ENCODE measurements at regions not wholly inside any gene's neighbourhood (a gene's known extent, or its start where the extent isn't known, plus 50 kb on each side); places are given as distances from the start of the nearest gene placed in this dataset.
"Not testable (repeated sequence)": the region's sequence is repeated elsewhere in the genome, so short reads cannot be mapped to it uniquely, and the experiment has no call there.

GRCh38 chr6:164756723-164757122, 552.7 kb downstream of the C6orf118 start:
- no peak overlapping the region for H3K4me3 ChIP-seq (ENCODE audit: insufficient read depth, low read depth, low read length)
- no peaks in the 10 kb centered on the region for H3K27me3 ChIP-seq (ENCODE audit: control insufficient read depth, insufficient read depth, low read length, poor library complexity, severe bottlenecking)
- 87 to 89% methylated on average over 8 of the region's 8 CpGs for WGBS, 2 experiments
- no peak overlapping the region for H3K27ac ChIP-seq (ENCODE audit: insufficient read depth, low read depth, low read length, poor library complexity, severe bottlenecking)
- H3K4me1 ChIP-seq (ENCODE audit: control insufficient read depth, insufficient read depth, low read length), result no peaks in the 10 kb centered on the region
- no peaks in the 10 kb centered on the region for H3K9me3 ChIP-seq (ENCODE audit: control insufficient read depth, low read length)
- H3K36me3 ChIP-seq (ENCODE audit: control insufficient read depth, insufficient read depth, low read length), result no peaks in the 10 kb centered on the region

DNA sequence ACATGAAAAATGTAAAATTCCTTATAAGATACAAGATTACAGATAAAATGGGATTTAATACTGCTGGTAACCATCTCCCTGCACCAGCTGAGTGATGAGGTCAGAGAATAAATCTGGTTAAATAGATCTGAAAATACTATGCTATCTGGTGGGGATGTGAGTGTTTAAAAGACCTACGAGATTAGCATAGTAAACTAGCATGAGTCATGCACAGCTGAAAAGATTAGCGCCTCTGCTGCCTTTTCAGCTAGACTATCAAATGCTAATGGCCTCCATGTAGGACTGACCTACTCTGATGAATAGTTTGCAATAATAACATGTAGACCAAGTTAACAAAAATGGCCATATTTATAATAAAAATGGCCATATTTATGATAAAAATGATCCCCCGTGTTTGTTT, 553.3 kb downstream of the C6orf118 start:
- no peak overlapping the region for H3K4me3 ChIP-seq (ENCODE audit: insufficient read depth, low read depth, low read length)
- H3K27me3 ChIP-seq (ENCODE audit: control insufficient read depth, insufficient read depth, low read length, poor library complexity, severe bottlenecking), result no peaks in the 10 kb centered on the region
- WGBS, 2 experiments, result 76 to 78% methylated on average over 2 to 3 of the region's 3 CpGs
- H3K27ac ChIP-seq (ENCODE audit: insufficient read depth, low read depth, low read length, poor library complexity, severe bottlenecking), result no peak overlapping the region
- H3K9me3 ChIP-seq (ENCODE audit: control insufficient read depth, low read length), result no peaks in the 10 kb centered on the region
- no peaks in the 10 kb centered on the region for H3K36me3 ChIP-seq (ENCODE audit: control insufficient read depth, insufficient read depth, low read length)
- H3K4me1 ChIP-seq (ENCODE audit: control insufficient read depth, insufficient read depth, low read length), result no peaks in the 10 kb centered on the region

GRCh38 chr6:164753517-164753916, 555.9 kb downstream of the C6orf118 start:
- no peak overlapping the region for H3K27ac ChIP-seq (ENCODE audit: insufficient read depth, low read depth, low read length, poor library complexity, severe bottlenecking)
- no peak overlapping the region for H3K4me3 ChIP-seq (ENCODE audit: insufficient read depth, low read depth, low read length)
- no peaks in the 10 kb centered on the region for H3K36me3 ChIP-seq (ENCODE audit: control insufficient read depth, insufficient read depth, low read length)
- H3K9me3 ChIP-seq (ENCODE audit: control insufficient read depth, low read length), result no peaks in the 10 kb centered on the region
- no peaks in the 10 kb centered on the region for H3K4me1 ChIP-seq (ENCODE audit: control insufficient read depth, insufficient read depth, low read length)
- H3K27me3 ChIP-seq (ENCODE audit: control insufficient read depth, insufficient read depth, low read length, poor library complexity, severe bottlenecking), result no peaks in the 10 kb centered on the region

DNA sequence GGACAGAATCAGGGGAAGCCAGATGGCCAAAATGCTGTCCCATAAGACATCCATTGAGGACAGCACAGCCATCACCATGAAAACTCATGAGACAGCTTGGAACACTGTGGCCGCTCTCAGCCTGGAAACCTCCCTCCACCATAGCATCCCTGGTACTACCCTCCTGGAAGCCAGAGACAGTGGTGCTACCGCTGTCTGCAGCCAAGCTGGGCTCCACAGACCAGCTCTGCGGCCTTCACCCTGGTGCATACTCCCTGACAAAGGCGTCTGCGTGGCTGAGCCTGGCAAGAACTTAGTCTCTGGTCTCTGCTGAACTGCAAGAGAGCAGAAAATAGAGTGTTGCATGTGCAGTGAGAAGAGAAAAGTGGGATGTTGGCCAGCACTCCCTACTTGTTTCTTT, 558.0 kb downstream of the C6orf118 start:
- H3K27ac ChIP-seq (ENCODE audit: insufficient read depth, low read depth, low read length, poor library complexity, severe bottlenecking), result no peak overlapping the region
- H3K36me3 ChIP-seq (ENCODE audit: control insufficient read depth, insufficient read depth, low read length), result no peaks in the 10 kb centered on the region
- H3K9me3 ChIP-seq (ENCODE audit: control insufficient read depth, low read length), result no peaks in the 10 kb centered on the region
- no peaks in the 10 kb centered on the region for H3K27me3 ChIP-seq (ENCODE audit: control insufficient read depth, insufficient read depth, low read length, poor library complexity, severe bottlenecking)
- no peaks in the 10 kb centered on the region for H3K4me1 ChIP-seq (ENCODE audit: control insufficient read depth, insufficient read depth, low read length)
- H3K4me3 ChIP-seq (ENCODE audit: insufficient read depth, low read depth, low read length), result no peak overlapping the region
- 88 to 94% methylated on average over 5 of the region's 5 CpGs for whole genome bisulfite sequencing, 2 experiments

DNA sequence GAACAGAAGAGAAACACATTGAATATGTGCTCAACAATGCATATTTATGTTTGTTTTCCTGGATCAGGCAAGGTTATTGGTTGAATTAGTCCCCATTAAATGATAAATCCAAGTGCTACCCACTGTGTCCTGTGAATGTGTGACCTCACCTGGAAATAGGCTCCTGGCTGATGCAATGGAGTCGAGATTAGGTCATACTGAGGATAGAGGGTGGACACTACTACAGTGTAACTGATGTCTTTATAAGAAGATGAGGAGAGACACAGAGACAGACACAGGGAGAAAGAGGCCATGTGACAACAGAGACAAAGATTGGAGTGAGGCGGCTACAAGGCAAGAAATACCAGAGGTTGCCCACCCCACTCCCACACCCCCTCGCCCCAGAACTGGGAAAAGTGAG, 559.3 kb downstream of the C6orf118 start:
- Histone ChIP-seq H3K36me3 (ENCODE audit: control insufficient read depth, insufficient read depth, low read length) (no peaks in the 10 kb centered on the region), H3K27ac (ENCODE audit: insufficient read depth, low read depth, low read length, poor library complexity, severe bottlenecking) (no peak overlapping the region), H3K27me3 (ENCODE audit: control insufficient read depth, insufficient read depth, low read length, poor library complexity, severe bottlenecking) (no peaks in the 10 kb centered on the region), H3K4me3 (ENCODE audit: insufficient read depth, low read depth, low read length) (no peak overlapping the region), H3K9me3 (ENCODE audit: control insufficient read depth, low read length) (no peaks in the 10 kb centered on the region), H3K4me1 (ENCODE audit: control insufficient read depth, insufficient read depth, low read length) (no peaks in the 10 kb centered on the region)
- 91 to 98% methylated on average over 3 of the region's 3 CpGs for WGBS, 2 experiments

GRCh38 chr6:164749221-164750064, 560.0 kb downstream of the C6orf118 start:
- Histone ChIP-seq H3K9me3 (ENCODE audit: control insufficient read depth, low read length) (no peaks in the 10 kb centered on the region), H3K27me3 (ENCODE audit: control insufficient read depth, insufficient read depth, low read length, poor library complexity, severe bottlenecking) (no peaks in the 10 kb centered on the region), H3K4me3 (ENCODE audit: insufficient read depth, low read depth, low read length) (no peak overlapping the region), H3K27ac (ENCODE audit: insufficient read depth, low read depth, low read length, poor library complexity, severe bottlenecking) (no peak overlapping the region), H3K36me3 (ENCODE audit: control insufficient read depth, insufficient read depth, low read length) (no peaks in the 10 kb centered on the region), H3K4me1 (ENCODE audit: control insufficient read depth, insufficient read depth, low read length) (no peaks in the 10 kb centered on the region)
- 90 to 91% methylated on average over 9 of the region's 9 CpGs for WGBS, 2 experiments

DNA sequence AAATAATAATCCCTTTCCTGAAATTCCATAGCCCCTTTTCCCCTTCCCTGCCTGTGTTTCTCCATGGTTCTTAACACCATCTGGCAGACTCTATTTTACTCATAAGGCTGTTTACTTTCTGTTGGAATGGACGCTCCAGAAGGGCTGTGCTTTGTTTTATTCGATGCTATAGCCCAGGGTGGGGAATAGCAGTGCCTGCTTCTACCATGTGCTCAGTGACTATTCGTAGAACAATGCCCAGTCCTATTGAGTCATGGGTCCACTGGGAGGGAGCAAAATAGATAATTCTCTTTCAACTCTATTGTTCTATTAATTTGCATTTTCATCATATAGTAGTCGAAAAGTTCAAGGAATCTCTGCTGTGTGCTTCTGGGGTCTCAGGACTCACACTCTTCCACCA, 565.1 kb downstream of the C6orf118 start:
- WGBS, 2 experiments, result 95 to 97% methylated on average over 4 of the region's 4 CpGs

GRCh38 chr6:164741938-164742451, 567.4 kb downstream of the C6orf118 start:
- Histone ChIP-seq H3K36me3 (ENCODE audit: control insufficient read depth, insufficient read depth, low read length) (no peaks in the 10 kb centered on the region), H3K27ac (ENCODE audit: insufficient read depth, low read depth, low read length, poor library complexity, severe bottlenecking) (no peak overlapping the region), H3K27me3 (ENCODE audit: control insufficient read depth, insufficient read depth, low read length, poor library complexity, severe bottlenecking) (no peaks in the 10 kb centered on the region), H3K4me1 (ENCODE audit: control insufficient read depth, insufficient read depth, low read length) (no peaks in the 10 kb centered on the region), H3K4me3 (ENCODE audit: insufficient read depth, low read depth, low read length) (no peak overlapping the region), H3K9me3 (ENCODE audit: control insufficient read depth, low read length) (no peaks in the 10 kb centered on the region)
- 83 to 90% methylated on average over 3 of the region's 3 CpGs for WGBS, 2 experiments

More for the DNA sequence above, 565.1 kb downstream of the C6orf118 start:
- Histone ChIP-seq H3K27me3 (ENCODE audit: control insufficient read depth, insufficient read depth, low read length, poor library complexity, severe bottlenecking) (no peaks in the 10 kb centered on the region), H3K9me3 (ENCODE audit: control insufficient read depth, low read length) (no peaks in the 10 kb centered on the region), H3K36me3 (ENCODE audit: control insufficient read depth, insufficient read depth, low read length) (no peaks in the 10 kb centered on the region), H3K4me1 (ENCODE audit: control insufficient read depth, insufficient read depth, low read length) (no peaks in the 10 kb centered on the region), H3K4me3 (ENCODE audit: insufficient read depth, low read depth, low read length) (no peak overlapping the region), H3K27ac (ENCODE audit: insufficient read depth, low read depth, low read length, poor library complexity, severe bottlenecking) (no peak overlapping the region)

- not testable (repeated sequence) for H3K36me3 ChIP-seq (ENCODE audit: control insufficient read depth, insufficient read depth, low read length); H3K9me3 ChIP-seq (ENCODE audit: control insufficient read depth, low read length); H3K27ac ChIP-seq (ENCODE audit: insufficient read depth, low read depth, low read length, poor library complexity, severe bottlenecking); H3K27me3 ChIP-seq (ENCODE audit: control insufficient read depth, insufficient read depth, low read length, poor library complexity, severe bottlenecking); H3K4me3 ChIP-seq (ENCODE audit: insufficient read depth, low read depth, low read length); H3K4me1 ChIP-seq (ENCODE audit: control insufficient read depth, insufficient read depth, low read length)
- 96% methylated on average over 25 of the region's 25 CpGs for WGBS, 2 experiments
Measured at GRCh38 chr6:164736090-164736489, 573.3 kb downstream of the C6orf118 start.

DNA sequence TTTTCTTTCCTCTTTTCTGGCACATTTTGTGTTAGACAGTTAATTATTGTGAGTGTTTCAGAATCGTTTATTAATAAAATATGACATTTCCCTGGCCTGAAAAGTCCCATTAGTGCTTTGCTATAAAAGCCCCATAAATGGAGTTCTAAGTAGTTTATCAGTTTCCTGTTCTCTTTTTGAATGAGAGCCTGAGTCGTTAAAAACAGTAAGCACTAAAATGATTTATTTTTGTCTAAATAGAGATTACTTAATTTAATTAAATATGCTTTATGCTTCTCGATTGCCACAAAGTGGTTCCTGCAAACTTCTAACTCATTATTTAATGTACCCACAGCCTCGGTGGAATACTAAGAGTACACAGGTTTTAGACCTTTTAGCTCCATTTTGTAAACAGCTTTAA, 577.9 kb downstream of the C6orf118 start:
- 93 to 96% methylated on average over 2 to 3 of the region's 4 CpGs for WGBS, 2 experiments
- Histone ChIP-seq H3K36me3 (ENCODE audit: control insufficient read depth, insufficient read depth, low read length) (no peaks in the 10 kb centered on the region), H3K27me3 (ENCODE audit: control insufficient read depth, insufficient read depth, low read length, poor library complexity, severe bottlenecking) (no peaks in the 10 kb centered on the region), H3K4me3 (ENCODE audit: insufficient read depth, low read depth, low read length) (no peak overlapping the region), H3K4me1 (ENCODE audit: control insufficient read depth, insufficient read depth, low read length) (no peaks in the 10 kb centered on the region), H3K9me3 (ENCODE audit: control insufficient read depth, low read length) (no peaks in the 10 kb centered on the region), H3K27ac (ENCODE audit: insufficient read depth, low read depth, low read length, poor library complexity, severe bottlenecking) (no peak overlapping the region)
